Fibroblast of upper back skin (primary cell): ENCODE measurements at regions not wholly inside any gene's neighbourhood (a gene's known extent, or its start where the extent isn't known, plus 50 kb on each side); places are given as distances from the start of the nearest gene placed in this dataset.

Source experiments
- DNase-seq: peaks from one replicate; pipeline ENCODE4 v3.0.0-alpha.2; 2013

GRCh38 chr21:15401331-15401730 is 328.5 kb upstream of the USP25 start:
- no peak for DNase-seq

- DNase-seq: no peak
Measured at GRCh38 chr21:15405214-15405613, 324.6 kb upstream of the USP25 start.

- no peak for DNase-seq
Measured at GRCh38 chr21:15406791-15407190, 323.0 kb upstream of the USP25 start.

- DNase-seq: no peak
Measured at GRCh38 chr21:15407585-15407984, 322.2 kb upstream of the USP25 start.

- no peak for DNase-seq
Measured at GRCh38 chr21:15408089-15408488, 321.7 kb upstream of the USP25 start.

GRCh38 chr21:15409031-15409430 is 320.8 kb upstream of the USP25 start:
- DNase-seq: no peak

GRCh38 chr21:15410853-15411252 is 318.9 kb upstream of the USP25 start:
- no peak for DNase-seq

- DNase-seq: no peak
Measured at GRCh38 chr21:15414057-15414456, 315.7 kb upstream of the USP25 start.

- DNase-seq: peak; percentile 70
Measured at GRCh38 chr21:15415541-15416261, 314.1 kb upstream of the USP25 start.

- no peak for DNase-seq
Measured at GRCh38 chr21:15421441-15421881, 308.3 kb upstream of the USP25 start.

- peak; percentile 20 for DNase-seq
Measured at GRCh38 chr21:15421947-15422346, 307.8 kb upstream of the USP25 start.

- DNase-seq: peak; percentile 97
Measured at GRCh38 chr21:15422783-15423182, 307.0 kb upstream of the USP25 start.

- DNase-seq: peak; percentile 17
Measured at GRCh38 chr21:15423676-15424445, 305.9 kb upstream of the USP25 start.

GRCh38 chr21:15425049-15425448 is 304.7 kb upstream of the USP25 start:
- no peak for DNase-seq

GRCh38 chr21:15430023-15430422 is 299.8 kb upstream of the USP25 start:
- no peak for DNase-seq

- DNase-seq: peak; percentile 56
Measured at GRCh38 chr21:15430577-15430976, 299.2 kb upstream of the USP25 start.

- no peak for DNase-seq
Measured at GRCh38 chr21:15431053-15431452, 298.7 kb upstream of the USP25 start.

GRCh38 chr21:15433091-15433490 is 296.7 kb upstream of the USP25 start:
- no peak for DNase-seq

- no peak for DNase-seq
Measured at GRCh38 chr21:15434163-15434905, 295.4 kb upstream of the USP25 start.

- DNase-seq: no peak
Measured at GRCh38 chr21:15436031-15436430, 293.8 kb upstream of the USP25 start.

GRCh38 chr21:15437883-15438282 is 291.9 kb upstream of the USP25 start:
- DNase-seq: peak; percentile 93

- no peak for DNase-seq
Measured at GRCh38 chr21:15439726-15440125, 290.1 kb upstream of the USP25 start.

- DNase-seq: no peak
Measured at GRCh38 chr21:15441060-15441493, 288.7 kb upstream of the USP25 start.

- DNase-seq: no peak
Measured at GRCh38 chr21:15441992-15442391, 287.8 kb upstream of the USP25 start.
